Activated CD4-positive, alpha-beta T cell treated with anti-CD3 and anti-CD28 coated beads for 36 hours (primary cell): ENCODE measurements at regions not wholly inside any gene's neighbourhood (a gene's known extent, or its start where the extent isn't known, plus 50 kb on each side); places are given as distances from the start of the nearest gene placed in this dataset.

Experiments
- ATAC-seq: fragments of 200-7000 bp; cut with Tn5 transposase; one replicate; pipeline ENCODE4 v1.10.0; 2021; ENCODE audit warnings: mild to moderate bottlenecking, moderate library complexity
- CTCF ChIA-PET: fragments of 350-600 bp; sonication (Branson Sonifier 250); formaldehyde crosslinking; loops from one replicate; lab custom pipeline; 2021; ENCODE audit warnings: antibody characterized with exemption; lab: Charles Lee
- POLR2A ChIA-PET: fragments of 350-600 bp; sonication (Branson Sonifier 250); formaldehyde crosslinking; loops from one replicate; lab custom pipeline; 2021; ENCODE audit warnings: antibody characterized with exemption, inconsistent platforms; lab: Charles Lee
- DNase-seq: peaks from one replicate; pipeline ENCODE4 v3.0.0-alpha.2; 2020
- H3K27ac Mint-ChIP-seq: one replicate; pipeline ENCODE4 v1.8.0; 2021; ENCODE audit warnings: mixed read lengths
- H3K27me3 Mint-ChIP-seq: one replicate; pipeline ENCODE4 v1.8.0; 2021; ENCODE audit warnings: mixed read lengths
- H3K36me3 Mint-ChIP-seq: one replicate; pipeline ENCODE4 v1.8.0; 2021; ENCODE audit warnings: low read depth, mixed read lengths
- H3K4me1 Mint-ChIP-seq: one replicate; pipeline ENCODE4 v1.8.0; 2021; ENCODE audit warnings: mixed read lengths
- H3K4me3 Mint-ChIP-seq: one replicate; pipeline ENCODE4 v1.8.0; 2021; ENCODE audit warnings: mild to moderate bottlenecking, moderate library complexity, mixed read lengths
- H3K9me3 Mint-ChIP-seq: one replicate; pipeline ENCODE4 v1.8.0; 2021; ENCODE audit warnings: low read depth, mixed read lengths
- intact Hi-C, 2 experiments: fragments of 100-400 bp; cut with DNase I in 1 of 2; cut with micrococcal nuclease in 1 of 2; formaldehyde crosslinking; loops; one replicate each; pipeline versions ENCODE4 v1.14.2 to v1.15.1; 2022 to 2024; cut with DNase I, micrococcal nuclease

DNA sequence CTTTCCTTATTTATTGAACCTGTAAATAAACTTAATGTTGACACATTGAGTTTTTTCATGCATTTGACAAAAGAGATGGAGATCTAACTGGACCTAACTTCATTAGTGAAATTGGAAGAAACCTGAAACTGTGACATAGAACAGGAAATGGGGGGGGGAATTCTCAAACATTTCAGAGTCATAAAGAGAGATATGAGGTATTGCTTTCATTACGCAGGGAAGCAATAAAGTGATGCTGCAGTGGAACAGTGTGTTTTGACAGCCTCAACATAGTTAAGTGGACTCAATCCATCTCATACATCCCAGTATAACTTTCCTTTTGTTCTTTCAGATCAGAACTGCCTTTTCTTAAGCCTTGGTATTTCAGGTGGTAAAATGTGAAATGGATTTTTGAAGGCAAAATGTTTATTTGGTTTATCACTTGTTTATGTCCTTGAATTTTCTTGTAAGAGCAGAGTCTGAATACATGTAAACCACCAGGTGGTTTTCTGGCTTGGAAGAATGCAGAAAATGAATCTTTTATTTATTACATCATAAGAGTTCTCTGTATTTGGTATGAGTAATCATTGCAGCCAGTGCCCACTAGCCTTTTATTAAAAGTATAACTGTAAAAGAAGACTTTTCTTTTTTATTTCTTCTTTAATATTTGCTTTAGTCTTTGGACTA, 132.5 kb downstream of the ZNF326 start:
- Mint-ChIP-seq H3K27me3 (peaks cover 19% of the 10 kb centered on the region), H3K27ac (no peak overlapping the region), H3K9me3 (no peaks in the 10 kb centered on the region), H3K36me3 (no peaks in the 10 kb centered on the region), H3K4me3 (no peak overlapping the region), H3K4me1 (peaks cover 8% of the 10 kb centered on the region)
- ChIA-PET POLR2A (no interaction called here), CTCF (no interaction called here)
- DNase-seq (no peak), ATAC-seq (peak; percentile 63)
- intact Hi-C loops: no loop called here

DNA sequence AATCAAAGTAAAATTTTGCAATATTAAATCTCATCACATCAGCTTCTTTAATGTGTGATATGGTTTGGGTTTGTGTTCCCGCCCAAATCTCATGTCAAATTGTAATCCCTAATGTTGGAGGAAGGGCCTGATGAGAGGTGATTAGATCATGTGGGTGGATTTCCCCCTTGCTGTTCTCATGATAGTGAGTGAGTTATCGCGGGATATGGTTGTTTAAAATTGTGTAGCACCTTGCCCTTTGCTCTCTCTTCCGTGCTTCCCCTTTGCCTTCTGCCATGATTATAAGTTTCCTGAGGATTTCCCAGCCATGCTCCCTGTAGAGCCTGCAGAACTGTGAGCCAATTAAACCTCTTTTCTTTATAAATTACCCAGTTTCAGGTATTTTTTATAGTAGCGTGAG, 131.9 kb downstream of the ZNF326 start:
- intact Hi-C loops: no loop called here
- Mint-ChIP-seq H3K27me3 (peaks cover 18% of the 10 kb centered on the region), H3K36me3 (no peaks in the 10 kb centered on the region)

DNA sequence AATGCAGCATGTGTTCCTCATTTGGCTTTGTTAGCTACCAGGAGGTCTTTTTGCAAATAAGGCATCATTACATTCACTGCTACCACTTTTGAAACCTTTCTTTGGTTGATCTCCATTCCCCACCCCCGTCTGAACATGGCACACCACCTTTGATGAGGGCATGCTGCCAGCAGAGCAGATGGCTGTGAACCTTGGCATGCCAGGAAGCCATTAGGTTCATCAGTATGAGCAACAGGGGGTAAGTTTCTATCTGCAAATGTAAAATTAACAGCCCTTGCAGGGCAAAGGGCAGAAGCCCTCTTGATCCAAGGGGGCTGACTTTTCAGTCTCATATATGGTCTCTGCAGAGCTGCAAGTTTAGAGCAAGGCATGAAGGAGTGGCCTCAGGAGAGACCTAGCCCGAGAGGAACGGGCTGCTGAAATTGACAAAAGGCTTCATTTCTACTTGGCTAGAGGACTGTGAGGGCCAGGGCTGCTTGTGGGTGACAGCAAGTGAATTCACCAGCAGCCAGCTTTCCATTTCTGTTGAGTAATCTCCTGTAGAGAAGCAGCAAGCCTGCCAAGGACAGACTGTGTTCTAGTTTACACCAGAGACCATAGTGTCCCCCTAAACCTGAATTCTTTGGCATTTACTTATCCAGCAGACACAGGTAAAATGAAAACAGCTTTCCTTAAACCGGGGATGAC, 127.9 kb downstream of the ZNF326 start:
- H3K36me3 Mint-ChIP-seq: no peaks in the 10 kb centered on the region
- CTCF ChIA-PET: interaction anchor here (1.0 to 1.7 kb wide), 2 partner anchors 8 to 13 kb away, joined by 4 to 6 read pairs; no protein-coding TSS in a partner anchor

More for the DNA sequence above, 131.9 kb downstream of the ZNF326 start:
- ChIA-PET POLR2A (interaction anchor here (0.6 kb wide), 1 partner anchor 1012 kb away, joined by 3 read pairs; no protein-coding TSS in a partner anchor), CTCF (no interaction called here)
- no peak overlapping the region for H3K27ac Mint-ChIP-seq
- H3K4me3 Mint-ChIP-seq: no peak overlapping the region
- no peak for DNase-seq
- H3K4me1 Mint-ChIP-seq: peaks cover 8% of the 10 kb centered on the region
- no peaks in the 10 kb centered on the region for H3K9me3 Mint-ChIP-seq
- ATAC-seq: no peak

DNA sequence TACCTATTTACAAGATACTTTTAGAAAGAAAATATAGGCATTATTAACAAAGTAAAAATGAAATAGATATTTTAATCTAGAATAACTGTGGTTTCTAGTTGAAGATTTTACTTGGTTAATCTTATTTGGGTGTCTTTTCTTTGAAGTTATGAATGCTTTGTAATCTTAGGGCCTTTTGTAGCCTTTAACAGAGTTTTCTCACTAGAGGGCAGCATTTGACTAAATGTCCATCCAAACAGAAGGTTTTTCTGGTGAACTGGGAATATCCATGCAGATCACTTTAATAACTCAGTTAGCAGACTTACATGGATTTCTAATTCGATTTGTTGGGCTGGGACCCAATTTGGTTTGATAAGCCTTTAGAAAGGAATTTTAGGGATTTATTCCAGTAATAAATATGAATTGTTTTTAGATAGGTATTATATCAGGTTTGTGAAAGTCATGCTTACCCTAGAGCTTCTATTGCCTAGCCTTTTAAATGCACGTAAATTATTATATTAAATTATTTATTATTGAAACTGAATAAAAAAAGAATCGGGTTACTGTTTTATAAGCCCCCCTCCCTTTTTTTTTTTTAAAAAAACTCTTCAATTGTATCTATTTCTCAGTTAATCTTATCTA, 119.7 kb downstream of the ZNF326 start:
- no peaks in the 10 kb centered on the region for H3K4me1 Mint-ChIP-seq
- H3K4me3 Mint-ChIP-seq: no peak overlapping the region
- ChIA-PET POLR2A (no interaction called here), CTCF (interaction anchor here (0.7 to 1.6 kb wide), 5 partner anchors 8 to 1051 kb away, joined by 3 to 6 read pairs (median 3); no protein-coding TSS in a partner anchor)
- peaks cover 29% of the 10 kb centered on the region for H3K27me3 Mint-ChIP-seq
- no peak overlapping the region for H3K27ac Mint-ChIP-seq
- ATAC-seq (no peak), DNase-seq (no peak)
- H3K36me3 Mint-ChIP-seq: no peaks in the 10 kb centered on the region
- intact Hi-C loops: loop anchor here in 1 of 2 experiments (10.0 kb wide), 1 partner anchor 60 kb away; no protein-coding TSS in a partner anchor
- no peaks in the 10 kb centered on the region for H3K9me3 Mint-ChIP-seq

More for the DNA sequence above, 127.9 kb downstream of the ZNF326 start:
- H3K9me3 Mint-ChIP-seq: peaks cover 2% of the 10 kb centered on the region
- no peak overlapping the region for H3K4me3 Mint-ChIP-seq
- POLR2A ChIA-PET: no interaction called here
- intact Hi-C loops: no loop called here
- no peak for DNase-seq
- peaks cover 8% of the 10 kb centered on the region for H3K4me1 Mint-ChIP-seq
- no peak for ATAC-seq
- H3K27me3 Mint-ChIP-seq: peaks cover 26% of the 10 kb centered on the region
- no peak overlapping the region for H3K27ac Mint-ChIP-seq

DNA sequence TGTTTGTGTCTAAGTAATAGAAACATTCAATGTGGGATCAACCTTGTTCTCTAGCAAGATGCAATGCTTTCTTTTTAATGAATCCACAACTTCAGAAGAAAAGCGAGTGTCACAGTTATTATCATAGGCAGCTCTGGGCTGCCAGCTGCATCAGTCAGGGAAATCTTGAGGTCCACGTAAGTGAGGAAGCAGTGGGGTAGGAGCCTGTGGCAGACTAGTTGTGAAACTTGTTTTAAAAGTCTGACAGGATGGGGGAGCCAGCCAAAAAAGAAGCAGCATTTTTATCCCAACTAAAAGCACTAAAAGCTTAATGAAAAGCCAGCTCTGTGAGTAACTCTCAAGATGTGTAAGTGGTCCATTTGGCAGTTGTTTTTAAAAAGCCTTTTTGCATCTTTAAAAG, 113.1 kb downstream of the ZNF326 start:
- Mint-ChIP-seq H3K27me3 (peaks cover 14% of the 10 kb centered on the region), H3K9me3 (no peaks in the 10 kb centered on the region)

DNA sequence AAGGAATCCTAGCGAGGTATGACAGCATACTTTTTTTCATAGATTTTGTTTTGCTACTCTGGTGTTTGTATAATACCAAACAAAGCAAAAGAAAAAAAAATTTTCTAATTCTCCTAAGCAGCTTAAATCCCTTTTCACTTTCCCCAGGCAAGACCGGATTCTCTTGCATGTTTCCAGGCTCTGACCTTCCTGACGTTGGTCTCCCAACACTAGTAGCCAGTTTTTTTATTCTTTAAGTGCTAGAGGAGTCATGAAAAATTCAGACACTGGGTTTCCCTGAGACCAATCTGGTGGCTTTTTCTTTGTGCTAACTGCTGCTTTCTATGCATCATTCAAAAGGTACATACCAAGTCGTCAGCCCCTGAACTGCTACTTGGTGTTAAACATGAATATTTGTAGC, 111.4 kb downstream of the ZNF326 start:
- no peak for DNase-seq
- intact Hi-C loops: no loop called here
- H3K9me3 Mint-ChIP-seq: no peaks in the 10 kb centered on the region
- CTCF ChIA-PET: interaction anchor here (0.9 kb wide), 1 partner anchor 472 kb away, joined by 5 read pairs; no protein-coding TSS in a partner anchor
- no peak for ATAC-seq
- no peaks in the 10 kb centered on the region for H3K36me3 Mint-ChIP-seq
- no peaks in the 10 kb centered on the region for H3K4me1 Mint-ChIP-seq
- no peak overlapping the region for H3K4me3 Mint-ChIP-seq
- POLR2A ChIA-PET: no interaction called here
- peaks cover 12% of the 10 kb centered on the region for H3K27me3 Mint-ChIP-seq
- H3K27ac Mint-ChIP-seq: no peak overlapping the region

More for the DNA sequence above, 113.1 kb downstream of the ZNF326 start:
- ATAC-seq: no peak
- Mint-ChIP-seq H3K4me1 (no peaks in the 10 kb centered on the region), H3K4me3 (no peak overlapping the region), H3K36me3 (no peaks in the 10 kb centered on the region), H3K27ac (no peak overlapping the region)
- DNase-seq: no peak
- intact Hi-C loops: no loop called here
- POLR2A ChIA-PET: no interaction called here
- CTCF ChIA-PET: no interaction called here

DNA sequence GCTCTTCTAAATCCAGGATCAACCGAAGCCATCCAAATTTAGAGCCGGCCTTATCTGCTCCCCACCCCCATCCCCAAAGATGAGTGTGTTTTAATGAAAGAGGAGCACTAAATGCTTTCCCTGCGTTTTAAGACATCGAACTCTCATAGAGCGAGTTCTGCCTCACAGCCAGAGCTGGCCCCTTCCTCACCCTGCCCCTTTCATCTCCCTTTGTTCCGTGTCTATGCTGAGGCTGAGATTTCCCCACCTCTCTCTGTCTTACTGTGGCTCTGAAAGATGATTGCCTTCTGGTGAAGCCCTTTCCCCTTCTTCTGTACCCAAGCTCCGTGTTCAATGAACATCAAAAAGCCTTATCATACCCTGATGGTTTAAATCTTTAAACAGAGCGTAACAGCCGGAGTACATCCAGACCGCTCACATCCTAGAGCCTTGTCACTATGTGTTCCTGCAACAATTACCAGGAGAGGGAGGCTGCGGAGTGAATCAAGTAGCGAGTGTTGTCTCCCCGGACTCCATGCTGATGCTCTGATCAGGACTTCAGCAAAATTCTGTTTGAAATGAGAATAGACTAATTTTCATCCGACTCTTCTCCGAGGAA, 110.1 kb downstream of the ZNF326 start:
- H3K27ac Mint-ChIP-seq: no peak overlapping the region
- no peak overlapping the region for H3K4me3 Mint-ChIP-seq
- peaks cover 7% of the 10 kb centered on the region for H3K27me3 Mint-ChIP-seq
- CTCF ChIA-PET: interaction anchor here (0.6 kb wide), 1 partner anchor 884 kb away, joined by 4 read pairs; no protein-coding TSS in a partner anchor
- H3K36me3 Mint-ChIP-seq: no peaks in the 10 kb centered on the region
- H3K9me3 Mint-ChIP-seq: no peaks in the 10 kb centered on the region
- POLR2A ChIA-PET: no interaction called here
- ATAC-seq (no peak), DNase-seq (no peak)
- intact Hi-C loops: no loop called here
- H3K4me1 Mint-ChIP-seq: no peaks in the 10 kb centered on the region

DNA sequence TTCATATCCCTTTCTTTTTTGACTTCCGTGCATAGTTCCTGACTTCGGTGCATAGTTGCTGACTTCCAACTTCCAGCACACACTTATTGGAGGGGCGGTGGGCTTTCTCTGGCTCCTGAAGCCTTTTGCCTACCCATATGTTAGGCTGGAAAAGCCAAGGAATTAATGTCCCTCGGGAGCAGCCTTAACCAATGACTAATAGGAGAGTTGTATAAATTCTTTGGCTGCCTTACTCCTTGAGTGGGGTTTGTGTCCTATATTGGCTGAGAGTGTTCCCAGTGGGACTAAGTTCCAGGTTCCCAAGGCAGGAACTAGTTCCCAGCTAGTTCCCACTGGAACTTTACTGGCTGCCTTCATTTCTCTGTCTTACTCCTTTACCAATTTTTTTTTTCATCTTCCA, 105.7 kb downstream of the ZNF326 start:
- CTCF ChIA-PET: no interaction called here
- POLR2A ChIA-PET: no interaction called here
- DNase-seq: no peak
- Mint-ChIP-seq H3K36me3 (no peaks in the 10 kb centered on the region), H3K27ac (no peak overlapping the region), H3K9me3 (no peaks in the 10 kb centered on the region), H3K4me3 (no peak overlapping the region), H3K4me1 (no peaks in the 10 kb centered on the region), H3K27me3 (peaks cover 2% of the 10 kb centered on the region)
- intact Hi-C loops: no loop called here
- ATAC-seq: no peak

DNA sequence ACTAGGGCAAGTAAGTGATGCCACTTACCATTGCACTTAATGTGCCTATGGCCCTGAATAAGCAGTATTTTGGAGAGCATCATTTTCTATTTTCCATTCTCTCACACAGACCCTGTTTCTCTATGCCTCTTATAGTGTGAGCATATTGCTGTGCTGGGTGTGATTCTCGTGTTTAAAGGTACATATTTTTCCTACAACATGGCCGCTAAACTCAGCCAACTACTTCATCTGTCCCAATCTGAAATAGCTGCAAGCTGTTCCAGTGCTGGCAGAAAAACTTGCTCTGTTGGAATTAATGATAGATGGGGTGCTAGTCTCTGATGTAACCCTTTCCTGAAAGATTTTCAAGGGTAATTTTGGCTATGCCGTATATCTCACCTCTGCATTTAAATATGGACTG, 97.5 kb downstream of the ZNF326 start:
- Mint-ChIP-seq H3K27ac (no peak overlapping the region), H3K27me3 (peaks cover 24% of the 10 kb centered on the region), H3K36me3 (no peaks in the 10 kb centered on the region), H3K4me3 (no peak overlapping the region), H3K9me3 (no peaks in the 10 kb centered on the region), H3K4me1 (no peaks in the 10 kb centered on the region)
- POLR2A ChIA-PET: no interaction called here
- intact Hi-C loops: no loop called here
- CTCF ChIA-PET: no interaction called here
- DNase-seq (no peak), ATAC-seq (no peak)
